HepG2 (cell line): ENCODE measurements at regions not wholly inside any gene's neighbourhood (a gene's known extent, or its start where the extent isn't known, plus 50 kb on each side); places are given as distances from the start of the nearest gene placed in this dataset.

Experiments used
- ATAC-seq: fragments of 200-7000 bp; cut with Tn5 transposase; 3 replicates; pipeline ENCODE4 v1.9.1; 2020; ENCODE audit warnings: mild to moderate bottlenecking, moderate library complexity
- BruUV-seq: library from RNA; stranded (reverse); fragments of 400-500 nt; replicated peaks from 2 replicates; lab custom pipeline; 2021; lab: Mats Ljungman, UMichigan
- CTCF ChIA-PET: fragments of 300-600 bp; formaldehyde crosslinking; extraction: SDS; loops from one replicate; lab custom pipeline; 2021; ENCODE audit warnings: low total read pairs, inconsistent platforms, low intra/inter-chr PET ratio; lab: Yijun Ruan, JAX
- POLR2A ChIA-PET: fragments of 350-600 bp; sonication (Branson Sonifier 250); formaldehyde crosslinking; loops from one replicate; lab custom pipeline; 2020; ENCODE audit warnings: antibody characterized with exemption, inconsistent platforms; lab: Yijun Ruan, JAX
- DNase-seq: peaks from one replicate; pipeline ENCODE4 v3.0.0-alpha.2; 2015; ENCODE audit warnings: low spot score
- FAIRE-seq: peaks from 3 replicates; lab custom pipeline; 2011; peaks lifted over from hg19 to GRCh38; lab: Jason Lieb, UNC
- H2AFZ ChIP-seq: one replicate; pipeline ENCODE4 v1.6.1; 2011; ENCODE audit warnings: low read length, inconsistent platforms
- H3K27ac ChIP-seq: fragments of 300-600 bp; 3 replicates; pipeline ENCODE4 v1.8.0; 2011; ENCODE audit warnings: mixed run types, mild to moderate bottlenecking, mixed read lengths, low read length, inconsistent platforms; ENCODE audit not compliant: insufficient read depth; ENCODE audit errors: extremely low read length
- H3K27me3 ChIP-seq, 2 experiments: fragments of 200-600 bp in 1 of 2; 2 replicates in 1 of 2; 3 replicates in 1 of 2; pipeline versions ENCODE4 v1.6.0 to v1.8.0; 2011; ENCODE audit warnings: low read length in 2 of 2, mild to moderate bottlenecking in 2 of 2, moderate library complexity in 2 of 2, inconsistent platforms in 1 of 2; ENCODE audit not compliant: insufficient read depth in 2 of 2, control insufficient read depth in 1 of 2
- H3K36me3 ChIP-seq, 2 experiments: fragments of 200-600 bp in 1 of 2; replicated peaks in 1 of 2; 2 replicates in 1 of 2; 3 replicates in 1 of 2; pipeline versions ENCODE4 v1.5.1 to v1.8.0; 2011; ENCODE audit warnings: low read length in 2 of 2, inconsistent platforms in 1 of 2; ENCODE audit not compliant: insufficient read depth in 2 of 2, control insufficient read depth in 1 of 2
- H3K4me1 ChIP-seq: 2 replicates; pipeline ENCODE4 v1.5.1; 2012; ENCODE audit warnings: low read length, inconsistent platforms; ENCODE audit not compliant: insufficient read depth
- H3K4me2 ChIP-seq: 2 replicates; pipeline ENCODE4 v1.6.0; 2011; ENCODE audit warnings: low read depth, low read length, inconsistent platforms
- H3K4me3 ChIP-seq, 3 experiments: fragments of 200-600 bp in 1 of 3; sonication (generic), shearing (Covaris generic) in 1 of 3; replicated peaks in 1 of 3; 2 replicates each; pipeline ENCODE4 v1.5.1; 2011 to 2016; ENCODE audit warnings: low read length in 3 of 3, inconsistent platforms in 2 of 3, low read depth in 2 of 3, mild to moderate bottlenecking in 2 of 3, control low read depth in 1 of 3, mixed read lengths in 1 of 3; ENCODE audit not compliant: insufficient read depth in 1 of 3
- H3K79me2 ChIP-seq: one replicate; pipeline ENCODE4 v1.6.1; 2011; ENCODE audit warnings: low read length, inconsistent platforms; ENCODE audit not compliant: insufficient read depth
- H3K9ac ChIP-seq: 2 replicates; pipeline ENCODE4 v1.6.0; 2011; ENCODE audit warnings: mild to moderate bottlenecking, low read depth, low read length, inconsistent platforms; ENCODE audit not compliant: insufficient read depth
- H3K9me3 ChIP-seq: 2 replicates; pipeline ENCODE4 v1.5.1; 2012; ENCODE audit warnings: mild to moderate bottlenecking, low read length
- H4K20me1 ChIP-seq: 2 replicates; pipeline ENCODE4 v1.6.0; 2011; ENCODE audit warnings: inconsistent platforms, mild to moderate bottlenecking, low read length, moderate library complexity; ENCODE audit not compliant: insufficient read depth
- AGO1 ChIP-seq: fragments of 200-400 bp; formaldehyde crosslinking; IDR thresholded peaks from 2 replicates; pipeline ENCODE4 v1.6.1; 2017; ENCODE audit warnings: mild to moderate bottlenecking, low read depth, low read length, moderate library complexity; ENCODE audit not compliant: poor library complexity, severe bottlenecking
- FOXJ3 ChIP-seq: sonication (generic); formaldehyde crosslinking; IDR thresholded peaks from 2 replicates; pipeline ENCODE4 v1.4.0; 2020; ENCODE audit warnings: missing genetic modification reagents, mild to moderate bottlenecking, borderline replicate concordance
- KDM5B ChIP-seq: sonication (generic); formaldehyde crosslinking; IDR thresholded peaks from 2 replicates; pipeline ENCODE4 v1.4.0; 2020; ENCODE audit warnings: missing genetic modification reagents, mild to moderate bottlenecking, borderline replicate concordance
- NFE2L2 ChIP-seq: fragments of 150-350 bp; IDR thresholded peaks from 2 replicates; pipeline ENCODE4 v1.6.1; 2014; ENCODE audit warnings: low read length
- PHF5A ChIP-seq: IDR thresholded peaks from one replicate; pipeline ENCODE4 v1.6.1; 2018; ENCODE audit warnings: low read depth, missing genetic modification reagents; ENCODE audit not compliant: unreplicated experiment
- RCOR2 ChIP-seq: IDR thresholded peaks from 2 replicates; pipeline ENCODE4 v1.6.1; 2016; ENCODE audit warnings: missing biosample characterization, missing genetic modification reagents
- RXRA ChIP-seq: sonication (generic); formaldehyde crosslinking; IDR thresholded peaks from 2 replicates; pipeline ENCODE4 v1.5.1; 2020; ENCODE audit warnings: missing genetic modification reagents
- TBX2 ChIP-seq: sonication (generic); formaldehyde crosslinking; IDR thresholded peaks from 2 replicates; pipeline ENCODE4 v1.5.0; 2020; ENCODE audit warnings: missing genetic modification reagents, mild to moderate bottlenecking, borderline replicate concordance
- ZMYM3 ChIP-seq: sonication (generic); formaldehyde crosslinking; IDR thresholded peaks from 2 replicates; pipeline ENCODE4 v1.5.1; 2020; ENCODE audit warnings: mild to moderate bottlenecking, missing genetic modification reagents
- ZNF263 ChIP-seq: sonication (generic); formaldehyde crosslinking; IDR thresholded peaks from 2 replicates; pipeline ENCODE4 v1.4.0; 2020; ENCODE audit warnings: missing genetic modification reagents
- ZNF446 ChIP-seq: sonication (generic); formaldehyde crosslinking; IDR thresholded peaks from 2 replicates; pipeline ENCODE4 v1.5.0; 2020; ENCODE audit warnings: mild to moderate bottlenecking, missing genetic modification reagents
- ZNF570 ChIP-seq: sonication (generic); formaldehyde crosslinking; IDR thresholded peaks from 2 replicates; pipeline ENCODE4 v1.4.0; 2020; ENCODE audit warnings: mild to moderate bottlenecking, missing genetic modification reagents, borderline replicate concordance
- ZNF619 ChIP-seq: sonication (generic); formaldehyde crosslinking; IDR thresholded peaks from 2 replicates; pipeline ENCODE4 v1.4.0; 2020; ENCODE audit warnings: mild to moderate bottlenecking, missing genetic modification reagents
- ZNF781 ChIP-seq: sonication (generic); formaldehyde crosslinking; IDR thresholded peaks from 2 replicates; pipeline ENCODE4 v1.5.1; 2020; ENCODE audit warnings: borderline replicate concordance, mild to moderate bottlenecking, missing genetic modification reagents; ENCODE audit errors: not compliant biosample characterization
- WGBS: methylation state at CpG from one replicate; pipeline ENCODE4 v1.1.6; 2017; ENCODE audit warnings: low lambda C conversion rate; 5-methylcytosine and 5-hydroxymethylcytosine counted together
- in situ Hi-C: cut with HindIII; loops from 2 replicates; pipeline ENCODE4 v1.10.0; 2017; ENCODE audit warnings: low pct_unique_long_range_greater_than_20kb; ENCODE audit not compliant: extremely low pct_ligation_motif_present
- intact Hi-C: fragments of 100-400 bp; cut with micrococcal nuclease; formaldehyde crosslinking; loops from one replicate; pipeline ENCODE4 v1.10.0; 2022; ENCODE audit not compliant: unreplicated experiment
- TF ChIP-seq, protein P1 (sequence below): sonication (generic); formaldehyde crosslinking; conservative IDR thresholded peaks from 2 replicates; pipeline ENCODE4 v1.4.0; 2020; ENCODE audit warnings: missing genetic modification reagents
- TF ChIP-seq, protein P2 (sequence below): IDR thresholded peaks from 2 replicates; pipeline ENCODE4 v1.6.1; 2012; ENCODE audit warnings: low read depth, low read length, improper control_type of control experiment
- TF ChIP-seq, protein P3 (sequence below): sonication (generic); formaldehyde crosslinking; IDR thresholded peaks from 2 replicates; pipeline ENCODE4 v1.5.0; 2020; ENCODE audit warnings: mild to moderate bottlenecking, missing genetic modification reagents, borderline replicate concordance

DNA sequence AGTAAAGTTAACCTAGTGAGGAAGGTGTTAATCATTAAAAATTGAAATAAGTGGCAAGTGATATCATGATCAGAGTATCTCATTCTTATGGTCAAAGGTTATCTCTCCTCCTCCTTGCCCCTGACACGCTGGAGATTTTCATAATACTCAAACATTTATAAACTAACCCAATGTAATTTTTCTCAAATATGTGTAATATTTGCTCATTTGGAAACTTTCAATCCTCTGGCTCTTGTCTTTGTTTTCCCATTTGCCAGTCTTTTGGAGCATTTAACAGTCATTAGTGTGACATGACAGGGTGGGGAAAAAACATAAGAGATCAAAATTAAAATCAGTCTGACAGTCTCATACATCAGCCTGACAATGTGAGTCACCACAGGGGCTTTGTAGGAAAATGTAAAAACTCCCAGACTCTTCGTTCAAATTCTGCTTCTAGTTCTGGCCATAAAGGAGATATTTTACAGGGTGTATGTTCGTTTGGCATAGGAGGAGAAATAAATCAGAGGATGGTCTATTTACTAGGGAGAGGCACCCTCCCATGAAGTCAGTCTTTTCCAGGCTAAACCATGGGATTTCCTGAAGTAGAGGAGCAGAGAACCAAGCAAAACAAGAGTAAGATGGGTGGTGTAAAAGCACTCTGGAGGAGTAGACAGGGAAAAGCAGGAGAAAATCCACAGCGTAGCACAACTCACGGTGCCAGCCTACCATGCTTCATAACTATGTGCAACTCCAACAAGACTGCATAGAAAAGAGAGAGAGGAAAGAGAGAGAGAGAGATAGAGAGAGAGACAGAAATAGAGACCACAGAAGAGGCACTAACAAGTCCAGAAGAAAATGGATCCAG is 369.2 kb upstream of the PDE3A start:
- Histone ChIP-seq H3K9ac (no peak overlapping the region), H3K27ac (no peak overlapping the region), H3K36me3 (no peaks in the 10 kb centered on the region), H3K9me3 (no peaks in the 10 kb centered on the region), H3K4me1 (no peaks in the 10 kb centered on the region), H4K20me1 (no peaks in the 10 kb centered on the region), H2AFZ (no peak overlapping the region), H3K4me3 (no peak overlapping the region), H3K79me2 (no peaks in the 10 kb centered on the region), H3K4me2 (no peak overlapping the region), H3K27me3 (no peaks in the 10 kb centered on the region)
- WGBS: 15% methylated on average over 5 of the region's 5 CpGs
- BruUV-seq: no TSS peak
- ChIA-PET POLR2A (no interaction called here), CTCF (no interaction called here)
- TF ChIP-seq, protein P1, sequence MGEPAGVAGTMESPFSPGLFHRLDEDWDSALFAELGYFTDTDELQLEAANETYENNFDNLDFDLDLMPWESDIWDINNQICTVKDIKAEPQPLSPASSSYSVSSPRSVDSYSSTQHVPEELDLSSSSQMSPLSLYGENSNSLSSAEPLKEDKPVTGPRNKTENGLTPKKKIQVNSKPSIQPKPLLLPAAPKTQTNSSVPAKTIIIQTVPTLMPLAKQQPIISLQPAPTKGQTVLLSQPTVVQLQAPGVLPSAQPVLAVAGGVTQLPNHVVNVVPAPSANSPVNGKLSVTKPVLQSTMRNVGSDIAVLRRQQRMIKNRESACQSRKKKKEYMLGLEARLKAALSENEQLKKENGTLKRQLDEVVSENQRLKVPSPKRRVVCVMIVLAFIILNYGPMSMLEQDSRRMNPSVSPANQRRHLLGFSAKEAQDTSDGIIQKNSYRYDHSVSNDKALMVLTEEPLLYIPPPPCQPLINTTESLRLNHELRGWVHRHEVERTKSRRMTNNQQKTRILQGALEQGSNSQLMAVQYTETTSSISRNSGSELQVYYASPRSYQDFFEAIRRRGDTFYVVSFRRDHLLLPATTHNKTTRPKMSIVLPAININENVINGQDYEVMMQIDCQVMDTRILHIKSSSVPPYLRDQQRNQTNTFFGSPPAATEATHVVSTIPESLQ (CRISPR knock-in tag): no peak
- TF ChIP-seq ZNF781 (CRISPR knock-in tag) (no peak), ZNF263 (no peak), ZMYM3 (no peak), KDM5B (CRISPR knock-in tag) (no peak), ZNF619 (CRISPR knock-in tag) (no peak), PHF5A (no peak), TBX2 (CRISPR knock-in tag) (no peak), ZNF570 (CRISPR knock-in tag) (no peak), NFE2L2 (no peak), RXRA (CRISPR knock-in tag) (no peak), FOXJ3 (no peak), AGO1 (no peak), ZNF446 (CRISPR knock-in tag) (no peak), RCOR2 (CRISPR knock-in tag) (no peak)
- TF ChIP-seq, protein P2, sequence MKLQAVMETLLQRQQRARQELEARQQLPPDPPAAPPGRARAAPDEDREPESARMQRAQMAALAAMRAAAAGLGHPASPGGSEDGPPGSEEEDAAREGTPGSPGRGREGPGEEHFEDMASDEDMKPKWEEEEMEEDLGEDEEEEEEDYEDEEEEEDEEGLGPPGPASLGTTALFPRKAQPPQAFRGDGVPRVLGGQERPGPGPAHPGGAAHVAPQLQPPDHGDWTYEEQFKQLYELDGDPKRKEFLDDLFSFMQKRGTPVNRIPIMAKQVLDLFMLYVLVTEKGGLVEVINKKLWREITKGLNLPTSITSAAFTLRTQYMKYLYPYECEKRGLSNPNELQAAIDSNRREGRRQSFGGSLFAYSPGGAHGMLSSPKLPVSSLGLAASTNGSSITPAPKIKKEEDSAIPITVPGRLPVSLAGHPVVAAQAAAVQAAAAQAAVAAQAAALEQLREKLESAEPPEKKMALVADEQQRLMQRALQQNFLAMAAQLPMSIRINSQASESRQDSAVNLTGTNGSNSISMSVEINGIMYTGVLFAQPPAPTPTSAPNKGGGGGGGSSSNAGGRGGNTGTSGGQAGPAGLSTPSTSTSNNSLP: no peak
- TF ChIP-seq, protein P3, sequence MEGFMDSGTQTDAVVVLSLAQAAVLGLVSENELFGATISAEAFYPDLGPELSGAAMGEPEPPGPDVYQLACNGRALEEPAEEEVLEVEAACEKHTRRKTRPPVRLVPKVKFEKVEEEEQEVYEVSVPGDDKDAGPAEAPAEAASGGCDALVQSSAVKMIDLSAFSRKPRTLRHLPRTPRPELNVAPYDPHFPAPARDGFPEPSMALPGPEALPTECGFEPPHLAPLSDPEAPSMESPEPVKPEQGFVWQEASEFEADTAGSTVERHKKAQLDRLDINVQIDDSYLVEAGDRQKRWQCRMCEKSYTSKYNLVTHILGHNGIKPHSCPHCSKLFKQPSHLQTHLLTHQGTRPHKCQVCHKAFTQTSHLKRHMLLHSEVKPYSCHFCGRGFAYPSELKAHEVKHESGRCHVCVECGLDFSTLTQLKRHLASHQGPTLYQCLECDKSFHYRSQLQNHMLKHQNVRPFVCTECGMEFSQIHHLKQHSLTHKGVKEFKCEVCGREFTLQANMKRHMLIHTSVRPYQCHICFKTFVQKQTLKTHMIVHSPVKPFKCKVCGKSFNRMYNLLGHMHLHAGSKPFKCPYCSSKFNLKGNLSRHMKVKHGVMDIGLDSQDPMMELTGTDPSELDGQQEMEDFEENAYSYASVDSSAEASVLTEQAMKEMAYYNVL (CRISPR knock-in tag): no peak
- intact Hi-C loops: no loop called here
- ATAC-seq (no peak), FAIRE-seq (no peak), DNase-seq (no peak)
- in situ Hi-C loops: no loop called here
